Mesenchymal stem cell (in vitro differentiated cells and primary cell): ENCODE measurements at regions not wholly inside any gene's neighbourhood (a gene's known extent, or its start where the extent isn't known, plus 50 kb on each side); places are given as distances from the start of the nearest gene placed in this dataset.
"Not testable (repeated sequence)": the region's sequence is repeated elsewhere in the genome, so short reads cannot be mapped to it uniquely, and the experiment has no call there.

Experiments used
- DNase-seq: peaks from one replicate; pipeline ENCODE4 v3.0.0-alpha.2; 2013
- H2AFZ ChIP-seq: one replicate; pipeline ENCODE4 v1.6.1; 2013; ENCODE audit warnings: low read depth, mild to moderate bottlenecking, control low read depth, inconsistent platforms, low read length, moderate library complexity
- H2AK5ac ChIP-seq: 2 replicates; pipeline ENCODE4 v1.6.1; 2013; ENCODE audit warnings: low read length, moderate library complexity, mild to moderate bottlenecking, inconsistent platforms; ENCODE audit not compliant: severe bottlenecking
- H2BK120ac ChIP-seq: one replicate; pipeline ENCODE4 v1.6.1; 2013; ENCODE audit warnings: low read depth, mild to moderate bottlenecking, inconsistent platforms, low read length, moderate library complexity
- H2BK12ac ChIP-seq, 2 experiments: one replicate each; pipeline ENCODE4 v1.6.1; 2013; ENCODE audit warnings: inconsistent platforms in 2 of 2, low read length in 2 of 2, mild to moderate bottlenecking in 2 of 2, moderate library complexity in 2 of 2, control low read depth in 1 of 2
- H2BK15ac ChIP-seq: one replicate; pipeline ENCODE4 v1.6.1; 2013; ENCODE audit warnings: mild to moderate bottlenecking, low read depth, inconsistent platforms; ENCODE audit not compliant: poor library complexity, severe bottlenecking
- H2BK5ac ChIP-seq: 2 replicates; pipeline ENCODE4 v1.6.1; 2013; ENCODE audit warnings: low read depth, mild to moderate bottlenecking, low read length, control low read depth, inconsistent platforms; ENCODE audit not compliant: poor library complexity, severe bottlenecking
- H3K14ac ChIP-seq, 2 experiments: one replicate each; pipeline ENCODE4 v1.6.1; 2013; ENCODE audit warnings: inconsistent platforms in 2 of 2, low read length in 2 of 2, control low read depth in 1 of 2, mild to moderate bottlenecking in 1 of 2, moderate library complexity in 1 of 2
- H3K18ac ChIP-seq, 2 experiments: one replicate each; pipeline ENCODE4 v1.6.1; 2013; ENCODE audit warnings: inconsistent platforms in 2 of 2, low read length in 2 of 2, control low read depth in 1 of 2, low read depth in 1 of 2, mild to moderate bottlenecking in 1 of 2
- H3K23ac ChIP-seq, 2 experiments: one replicate each; pipeline ENCODE4 v1.6.1; 2013; ENCODE audit warnings: inconsistent platforms in 2 of 2, low read length in 2 of 2, mild to moderate bottlenecking in 2 of 2, moderate library complexity in 2 of 2, control low read depth in 1 of 2
- H3K27ac ChIP-seq: 2 replicates; pipeline ENCODE4 v1.5.1; 2013; ENCODE audit warnings: mild to moderate bottlenecking, moderate library complexity, low read length, control low read depth, inconsistent platforms; ENCODE audit not compliant: poor library complexity, severe bottlenecking
- H3K27me3 ChIP-seq, 2 experiments: 2 replicates each; pipeline versions ENCODE4 v1.6.1 to v1.7.0; 2013; ENCODE audit warnings: low read length in 2 of 2, mild to moderate bottlenecking in 2 of 2, moderate library complexity in 2 of 2, control low read depth in 1 of 2, inconsistent platforms in 1 of 2; ENCODE audit not compliant: control insufficient read depth in 1 of 2, insufficient read depth in 1 of 2
- H3K36me3 ChIP-seq, 2 experiments: 2 replicates each; pipeline versions ENCODE4 v1.6.1 to v1.7.0; 2013; ENCODE audit warnings: low read length in 2 of 2, control low read depth in 1 of 2, inconsistent platforms in 1 of 2, low read depth in 1 of 2, mild to moderate bottlenecking in 1 of 2; ENCODE audit not compliant: insufficient read depth in 2 of 2, control insufficient read depth in 1 of 2
- H3K4ac ChIP-seq, 2 experiments: one replicate each; pipeline ENCODE4 v1.6.1; 2013; ENCODE audit warnings: inconsistent platforms in 2 of 2, low read length in 2 of 2, mild to moderate bottlenecking in 2 of 2, moderate library complexity in 2 of 2, control low read depth in 1 of 2, low read depth in 1 of 2
- H3K4me1 ChIP-seq: 2 replicates; pipeline ENCODE4 v1.6.1; 2013; ENCODE audit warnings: low read depth, low read length, control low read depth; ENCODE audit not compliant: control insufficient read depth, insufficient read depth
- H3K4me2 ChIP-seq: 2 replicates; pipeline ENCODE4 v1.6.1; 2013; ENCODE audit warnings: low read length, mild to moderate bottlenecking, inconsistent platforms; ENCODE audit not compliant: poor library complexity, severe bottlenecking
- H3K4me3 ChIP-seq, 2 experiments: 2 replicates each; pipeline versions ENCODE4 v1.5.1 to v1.7.0; 2013; ENCODE audit warnings: low read length in 2 of 2, mild to moderate bottlenecking in 2 of 2, control low read depth in 1 of 2, low read depth in 1 of 2; ENCODE audit not compliant: insufficient read depth in 1 of 2
- H3K79me1 ChIP-seq: replicated peaks from 2 replicates; pipeline ENCODE4 v1.6.1; 2013; ENCODE audit warnings: mild to moderate bottlenecking, control low read depth, low read length, inconsistent platforms; ENCODE audit not compliant: poor library complexity, severe bottlenecking
- H3K9ac ChIP-seq: 2 replicates; pipeline ENCODE4 v1.7.0; 2013; ENCODE audit warnings: mild to moderate bottlenecking, low read length, moderate library complexity
- H3K9me3 ChIP-seq: 2 replicates; pipeline ENCODE4 v1.7.0; 2013; ENCODE audit warnings: mild to moderate bottlenecking, low read length; ENCODE audit not compliant: control insufficient read depth
- H4K8ac ChIP-seq: one replicate; pipeline ENCODE4 v1.6.1; 2013; ENCODE audit warnings: inconsistent platforms, mild to moderate bottlenecking, low read length, moderate library complexity
- H4K91ac ChIP-seq: one replicate; pipeline ENCODE4 v1.6.1; 2013; ENCODE audit warnings: mild to moderate bottlenecking, low read length, inconsistent platforms
- WGBS: methylation state at CpG from one replicate; pipeline ENCODE4 v1.1.7; 2013; ENCODE audit warnings: mixed read lengths; 5-methylcytosine and 5-hydroxymethylcytosine counted together

GRCh38 chr5:17978954-17979353 is 344.7 kb downstream of the TAF11L14 start:
- Histone ChIP-seq H2BK120ac (no peak overlapping the region), H3K18ac (no peak overlapping the region), H3K4me1 (no peaks in the 10 kb centered on the region), H3K4me2 (no peak overlapping the region), H2AK5ac (no peak overlapping the region), H2BK15ac (no peak overlapping the region), H3K4me3 (no peak overlapping the region), H4K8ac (no peak overlapping the region), H2BK5ac (no peak overlapping the region), H2AFZ (no peak overlapping the region), H3K9me3 (no peaks in the 10 kb centered on the region), H2BK12ac (no peak overlapping the region), H3K27ac (no peak overlapping the region), H3K79me1 (no peaks in the 10 kb centered on the region), H3K27me3 (no peaks in the 10 kb centered on the region), H4K91ac (no peak overlapping the region), H3K4ac (no peak overlapping the region), H3K36me3 (no peaks in the 10 kb centered on the region), H3K23ac (no peak overlapping the region), H3K14ac (no peak overlapping the region), H3K9ac (no peak overlapping the region)
- 94% methylated on average over 2 of the region's 2 CpGs for WGBS
- DNase-seq: no peak

- not testable (repeated sequence) for H2AFZ ChIP-seq, H2BK15ac ChIP-seq, H3K27ac ChIP-seq, H3K79me1 ChIP-seq, H3K36me3 ChIP-seq, H3K27me3 ChIP-seq, H3K4ac ChIP-seq, H3K4me1 ChIP-seq, H3K9ac ChIP-seq, DNase-seq, H3K14ac ChIP-seq, H2AK5ac ChIP-seq, H3K4me2 ChIP-seq, H3K23ac ChIP-seq, H3K18ac ChIP-seq, H3K9me3 ChIP-seq, H2BK5ac ChIP-seq, H2BK12ac ChIP-seq, H3K4me3 ChIP-seq, H4K91ac ChIP-seq, H4K8ac ChIP-seq, H2BK120ac ChIP-seq
- 88% methylated on average over 2 of the region's 3 CpGs for WGBS
Observed at GRCh38 chr5:17982626-17983025, 348.4 kb downstream of the TAF11L14 start.

- Histone ChIP-seq H3K14ac (no peak overlapping the region), H3K27me3 (no peaks in the 10 kb centered on the region), H3K4me3 (no peak overlapping the region), H2BK120ac (no peak overlapping the region), H3K27ac (no peak overlapping the region), H3K4me1 (no peaks in the 10 kb centered on the region), H4K8ac (no peak overlapping the region), H3K36me3 (no peaks in the 10 kb centered on the region), H3K79me1 (no peaks in the 10 kb centered on the region), H2BK5ac (no peak overlapping the region), H3K18ac (no peak overlapping the region), H2BK15ac (no peak overlapping the region), H3K4ac (no peak overlapping the region), H2AFZ (no peak overlapping the region), H3K9me3 (no peaks in the 10 kb centered on the region), H3K23ac (no peak overlapping the region), H3K9ac (no peak overlapping the region), H2BK12ac (no peak overlapping the region), H3K4me2 (no peak overlapping the region), H2AK5ac (no peak overlapping the region), H4K91ac (no peak overlapping the region)
- WGBS: 59% methylated on average over 3 of the region's 4 CpGs
- no peak for DNase-seq
Observed at GRCh38 chr5:17989036-17989435, 354.8 kb downstream of the TAF11L14 start.

- H2BK15ac ChIP-seq: no peak overlapping the region
- no peak overlapping the region for H2BK120ac ChIP-seq
- H4K91ac ChIP-seq: no peak overlapping the region
- no peaks in the 10 kb centered on the region for H3K36me3 ChIP-seq
- DNase-seq: no peak
- no peak overlapping the region for H3K9ac ChIP-seq
- no peaks in the 10 kb centered on the region for H3K4me1 ChIP-seq
- H3K27ac ChIP-seq: no peak overlapping the region
- H3K4me3 ChIP-seq: no peak overlapping the region
- no peak overlapping the region for H3K4ac ChIP-seq
- H3K4me2 ChIP-seq: no peak overlapping the region
- no peak overlapping the region for H3K14ac ChIP-seq
- H3K79me1 ChIP-seq: no peaks in the 10 kb centered on the region
- H2AFZ ChIP-seq: no peak overlapping the region
- H3K27me3 ChIP-seq: no peaks in the 10 kb centered on the region
- no peaks in the 10 kb centered on the region for H3K9me3 ChIP-seq
- H3K23ac ChIP-seq: no peak overlapping the region
- no peak overlapping the region for H2BK5ac ChIP-seq
- WGBS: 88% methylated on average over 2 of the region's 6 CpGs
- H2AK5ac ChIP-seq: no peak overlapping the region
- H2BK12ac ChIP-seq: no peak overlapping the region
- no peak overlapping the region for H3K18ac ChIP-seq
- H4K8ac ChIP-seq: no peak overlapping the region
Observed at GRCh38 chr5:17989567-17990563, 355.6 kb downstream of the TAF11L14 start.
